ENCODE measurements at regions not wholly inside any gene's neighbourhood (a gene's known extent, or its start where the extent isn't known, plus 50 kb on each side); places are given as distances from the start of the nearest gene placed in this dataset.

- DNase-seq, result no peak
Observed at GRCh38 chr6:118761645-118762044, 110.3 kb upstream of the CEP85L start.

- no peak for DNase-seq
Observed at GRCh38 chr6:118758946-118759345, 107.6 kb upstream of the CEP85L start.

GRCh38 chr6:118755941-118756646 lies 104.7 kb upstream of the CEP85L start:
- no peak for DNase-seq

- DNase-seq, result no peak
Observed at GRCh38 chr6:118752803-118753202, 101.4 kb upstream of the CEP85L start.

- DNase-seq, result no peak
Observed at GRCh38 chr6:118751072-118751471, 99.7 kb upstream of the CEP85L start.

DNA sequence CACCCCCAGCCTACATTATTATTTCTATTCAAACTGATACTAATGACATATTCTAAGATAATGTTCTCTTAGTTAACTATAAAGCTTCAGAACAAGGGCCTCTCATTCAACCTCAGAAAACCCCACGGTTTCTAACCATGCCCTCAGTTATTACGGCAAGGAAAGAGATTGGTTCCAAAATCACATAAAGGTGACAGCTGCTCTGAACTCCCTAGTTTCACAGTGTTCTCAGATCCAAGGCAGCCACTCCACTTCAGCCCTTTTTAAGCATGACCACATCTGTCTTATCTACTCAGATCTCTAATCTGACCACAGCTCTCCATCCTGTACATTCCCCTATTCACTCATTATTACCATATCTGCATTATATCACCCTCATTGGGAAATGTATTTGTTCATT lies 98.8 kb upstream of the CEP85L start:
- DNase-seq, result no peak

GRCh38 chr6:118748311-118749062 lies 97.1 kb upstream of the CEP85L start:
- DNase-seq, result peak; percentile 48

GRCh38 chr6:118746825-118747174 lies 95.4 kb upstream of the CEP85L start:
- DNase-seq, result no peak

GRCh38 chr6:118746145-118746824 lies 94.9 kb upstream of the CEP85L start:
- peak; percentile 55 for DNase-seq

- DNase-seq, result no peak
Observed at GRCh38 chr6:118745156-118745555, 93.8 kb upstream of the CEP85L start.

- DNase-seq, result no peak
Observed at GRCh38 chr6:118744261-118744941, 93.0 kb upstream of the CEP85L start.

DNA sequence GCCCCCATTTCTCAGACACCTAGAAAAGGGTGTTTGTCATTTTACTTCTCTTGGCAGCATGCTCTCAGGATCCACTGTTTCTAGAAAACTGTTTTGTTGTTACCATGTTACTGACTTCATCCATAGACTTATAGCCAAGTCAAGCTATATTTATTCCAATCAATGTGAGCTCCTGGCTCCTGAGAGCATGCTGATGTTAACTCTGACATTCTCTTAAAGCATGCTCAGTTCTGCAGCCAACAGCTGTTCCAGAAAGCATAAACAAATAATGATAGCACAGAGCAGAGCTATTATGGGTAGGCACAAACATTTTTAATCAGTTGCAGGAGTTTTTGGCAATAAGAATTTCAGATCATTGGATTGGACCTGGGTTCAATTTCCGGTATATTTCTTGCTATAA lies 92.4 kb upstream of the CEP85L start:
- peak; percentile 69 for DNase-seq

DNA sequence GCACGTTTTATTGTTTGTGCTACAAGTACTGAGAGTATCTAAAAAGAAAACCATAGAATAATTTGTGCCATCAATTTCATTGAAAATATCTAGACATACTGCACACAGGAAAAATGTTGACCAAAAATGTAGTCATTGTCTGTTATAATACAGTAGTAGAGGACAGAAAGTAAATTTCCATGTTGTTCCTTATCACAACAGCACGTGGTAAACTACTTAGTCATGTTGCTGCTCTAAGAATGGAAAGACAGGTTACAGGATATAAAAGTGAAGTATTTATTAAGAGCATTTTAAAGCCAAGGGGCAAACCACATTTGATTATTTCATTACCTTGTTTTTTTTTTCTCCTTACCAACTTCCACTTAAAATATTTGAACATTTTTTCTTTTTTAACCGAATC lies 89.0 kb upstream of the CEP85L start:
- DNase-seq, result no peak

GRCh38 chr6:118739696-118740353 lies 88.4 kb upstream of the CEP85L start:
- no peak for DNase-seq

- no peak for DNase-seq
Observed at GRCh38 chr6:118736440-118736839, 85.0 kb upstream of the CEP85L start.

- DNase-seq, result no peak
Observed at GRCh38 chr6:118735320-118735719, 83.9 kb upstream of the CEP85L start.

GRCh38 chr6:118725944-118726343 lies 74.6 kb upstream of the CEP85L start:
- DNase-seq, result no peak

- no peak for DNase-seq
Observed at GRCh38 chr6:118724211-118724610, 72.8 kb upstream of the CEP85L start.

DNA sequence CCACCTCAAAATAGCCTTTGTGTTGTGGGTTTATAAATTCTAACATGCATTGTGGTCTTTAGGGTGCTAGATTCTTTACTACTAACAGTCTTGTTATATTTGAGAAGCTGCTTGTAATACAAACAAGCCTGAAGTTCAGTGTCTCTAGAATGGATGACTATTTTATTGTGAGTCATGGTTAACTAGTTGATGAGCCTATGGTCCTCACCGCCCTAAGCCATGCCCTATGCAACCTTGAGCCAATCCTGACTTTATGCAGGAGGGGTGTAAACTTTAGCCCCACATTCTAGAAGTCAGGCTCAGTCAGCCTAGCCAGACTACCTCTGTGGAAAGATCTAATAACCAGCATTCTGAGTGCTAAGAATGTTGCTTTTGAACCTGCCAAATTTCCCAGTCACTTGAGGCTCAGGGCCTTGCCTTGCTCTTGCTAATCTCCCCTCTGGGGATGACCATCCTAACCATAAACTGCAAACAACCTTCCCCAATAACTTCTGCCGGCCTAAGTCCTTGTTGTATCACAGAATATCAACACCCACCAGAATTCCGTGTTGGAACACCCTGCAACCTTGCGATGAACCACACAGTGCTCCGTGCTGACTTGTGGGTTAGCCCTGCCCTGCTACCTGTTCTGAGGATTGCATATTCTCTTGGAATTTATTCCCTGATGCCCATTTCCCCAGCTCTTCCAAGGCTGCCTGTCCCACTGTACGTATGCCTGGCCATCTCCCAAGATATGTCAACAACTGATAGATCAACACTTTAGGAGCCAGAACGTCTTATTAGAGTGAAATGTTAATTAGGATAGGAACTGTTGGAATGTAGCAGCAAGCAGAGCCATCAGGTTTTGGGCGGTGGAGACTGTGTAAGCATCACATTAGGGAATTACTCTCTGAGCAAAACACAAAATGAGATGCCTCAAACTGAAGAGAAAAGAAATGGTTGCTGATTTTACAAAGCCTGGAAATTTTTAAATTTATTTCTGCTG lies 71.7 kb upstream of the CEP85L start:
- DNase-seq, result no peak

DNA sequence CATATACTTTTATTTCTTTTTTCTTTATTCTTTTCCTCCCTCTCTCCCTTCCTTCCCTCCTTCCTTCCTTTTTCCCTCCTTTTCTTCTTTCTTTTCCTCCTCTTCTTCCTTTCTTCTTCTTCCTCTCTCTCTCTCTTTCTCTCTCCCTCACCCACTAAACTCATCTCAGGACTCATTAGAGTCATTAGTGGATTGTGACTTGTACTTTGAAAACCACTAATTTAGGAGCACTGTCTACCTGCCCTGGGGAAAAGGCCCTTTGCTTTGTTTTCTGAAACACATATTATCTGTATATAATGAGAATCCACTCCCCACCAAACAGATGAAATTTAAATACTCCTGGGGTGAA lies 68.7 kb upstream of the CEP85L start:
- no peak for DNase-seq

DNA sequence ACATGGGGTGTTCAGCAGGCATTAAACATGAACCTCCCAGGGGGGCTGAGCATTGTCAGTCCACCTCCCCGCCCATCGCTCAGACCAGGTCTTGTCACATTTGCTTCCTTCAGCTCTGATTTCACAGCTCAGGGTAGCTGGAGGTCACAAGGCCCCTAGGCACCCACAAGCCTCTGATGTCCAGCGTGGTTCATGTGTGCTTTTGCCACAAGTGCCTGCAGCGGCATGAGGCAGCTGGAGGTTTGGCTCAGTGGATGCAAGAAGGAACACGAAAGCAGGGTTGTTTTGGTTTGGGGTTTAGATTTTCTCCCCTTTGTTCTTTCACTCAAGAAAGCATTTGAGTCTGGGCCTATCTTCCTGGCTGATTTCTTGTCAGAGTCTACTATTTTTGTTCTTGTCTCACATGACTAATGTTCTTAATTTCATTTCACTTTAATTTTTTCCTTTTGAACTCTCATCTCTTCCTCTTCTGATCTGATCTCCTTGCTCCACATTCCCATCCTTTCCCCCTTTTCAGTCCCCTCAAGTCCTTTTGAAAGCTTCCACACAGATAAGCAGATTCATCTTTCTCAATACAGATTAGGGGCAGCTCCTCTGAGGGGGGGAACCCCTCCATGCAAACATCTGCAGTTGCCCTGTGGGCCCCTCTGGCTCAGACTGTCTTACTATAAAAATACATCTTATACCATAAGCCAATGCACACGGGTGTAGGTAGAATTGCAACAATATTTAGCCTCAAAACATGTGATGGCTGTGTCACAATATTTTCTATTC lies 68.1 kb upstream of the CEP85L start:
- DNase-seq, result no peak
